Retina (tissue), 1 donor: ENCODE measurements at regions not wholly inside any gene's neighbourhood (a gene's known extent, or its start where the extent isn't known, plus 50 kb on each side); places are given as distances from the start of the nearest gene placed in this dataset.
"Not testable (repeated sequence)": the region's sequence is repeated elsewhere in the genome, so short reads cannot be mapped to it uniquely, and the experiment has no call there.

Experiments used
- DNase-seq: peaks from one replicate; pipeline ENCODE4 v3.0.0-alpha.2; 2016

GRCh38 chr18:46179306-46179705 lies 75.1 kb downstream of the HAUS1 start:
- no peak for DNase-seq

- DNase-seq: no peak
Measured at GRCh38 chr18:46182633-46183358, 78.6 kb downstream of the HAUS1 start.

GRCh38 chr18:46184296-46184695 lies 80.1 kb downstream of the HAUS1 start:
- not testable (repeated sequence) for DNase-seq

- no peak for DNase-seq
Measured at GRCh38 chr18:46184727-46185126, 80.5 kb downstream of the HAUS1 start.

GRCh38 chr18:46190667-46191066 lies 86.5 kb downstream of the HAUS1 start:
- no peak for DNase-seq

- no peak for DNase-seq
Measured at GRCh38 chr18:46196627-46197243, 92.5 kb downstream of the HAUS1 start.

GRCh38 chr18:46199515-46200147 lies 95.4 kb downstream of the HAUS1 start:
- no peak for DNase-seq

GRCh38 chr18:46200178-46201055 lies 96.2 kb downstream of the HAUS1 start:
- DNase-seq: not testable (repeated sequence)

- DNase-seq: no peak
Measured at GRCh38 chr18:46204143-46204542, 100.0 kb downstream of the HAUS1 start.

GRCh38 chr18:46207985-46208384 lies 103.8 kb downstream of the HAUS1 start:
- no peak for DNase-seq

- no peak for DNase-seq
Measured at GRCh38 chr18:46209161-46209560, 105.0 kb downstream of the HAUS1 start.

- DNase-seq: no peak
Measured at GRCh38 chr18:46211816-46212215, 107.6 kb downstream of the HAUS1 start.

GRCh38 chr18:46212398-46212797 lies 108.2 kb downstream of the HAUS1 start:
- no peak for DNase-seq

- DNase-seq: no peak
Measured at GRCh38 chr18:46213295-46213694, 109.1 kb downstream of the HAUS1 start.

- DNase-seq: no peak
Measured at GRCh38 chr18:46214435-46214834, 110.2 kb downstream of the HAUS1 start.

GRCh38 chr18:46215902-46216723 lies 111.9 kb downstream of the HAUS1 start:
- DNase-seq: no peak

- no peak for DNase-seq
Measured at GRCh38 chr18:46220116-46220515, 115.9 kb downstream of the HAUS1 start.

GRCh38 chr18:46222093-46222492 lies 117.9 kb downstream of the HAUS1 start:
- no peak for DNase-seq

GRCh38 chr18:46222710-46223360 lies 118.7 kb downstream of the HAUS1 start:
- DNase-seq: no peak

GRCh38 chr18:46224181-46224775 lies 120.1 kb downstream of the HAUS1 start:
- no peak for DNase-seq

- DNase-seq: no peak
Measured at GRCh38 chr18:46226461-46226860, 122.3 kb downstream of the HAUS1 start.
